Kidney epithelial cell (primary cell): ENCODE measurements at regions not wholly inside any gene's neighbourhood (a gene's known extent, or its start where the extent isn't known, plus 50 kb on each side); places are given as distances from the start of the nearest gene placed in this dataset.

ENCODE experiments used
- DNase-seq: peaks from one replicate; pipeline ENCODE4 v3.0.0-alpha.2; 2010; ENCODE audit warnings: low read depth
- H3K27me3 ChIP-seq: 2 replicates; pipeline ENCODE4 v1.6.0; 2011; ENCODE audit warnings: low read length; ENCODE audit not compliant: control insufficient read depth, insufficient read depth
- H3K36me3 ChIP-seq: 2 replicates; pipeline ENCODE4 v1.5.1; 2011; ENCODE audit warnings: low read length; ENCODE audit not compliant: control insufficient read depth, insufficient read depth
- H3K4me3 ChIP-seq: 2 replicates; pipeline ENCODE4 v1.5.1; 2011; ENCODE audit warnings: low read depth, mild to moderate bottlenecking, control low read depth, low read length
- TF ChIP-seq, protein P1 (sequence below): IDR thresholded peaks from 2 replicates; pipeline ENCODE4 v1.5.1; 2011; ENCODE audit warnings: mild to moderate bottlenecking, moderate library complexity, low read length, control low read depth, inconsistent platforms; ENCODE audit not compliant: insufficient read depth, poor library complexity, severe bottlenecking

DNA sequence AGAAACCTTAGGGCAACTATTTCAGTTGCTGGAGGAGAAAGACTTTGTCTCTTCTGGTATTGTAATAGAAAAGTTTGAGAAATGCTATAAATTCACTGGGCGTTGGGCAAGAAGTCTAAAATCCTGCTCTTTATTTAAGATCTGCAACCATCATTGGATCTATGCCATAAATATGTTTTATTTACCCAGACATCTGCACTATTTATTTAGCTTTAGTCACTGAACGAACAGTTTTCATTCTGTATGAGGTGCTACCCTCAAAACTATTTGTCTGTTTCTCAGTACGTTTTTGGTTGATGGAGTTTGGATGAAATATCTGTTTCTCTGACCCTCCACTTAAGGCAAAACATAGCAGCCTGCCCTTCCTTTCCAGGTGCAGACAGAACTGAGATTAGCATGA, 171.5 kb downstream of the SNX19 start:
- H3K36me3 ChIP-seq = no peaks in the 10 kb centered on the region
- TF ChIP-seq, protein P1, sequence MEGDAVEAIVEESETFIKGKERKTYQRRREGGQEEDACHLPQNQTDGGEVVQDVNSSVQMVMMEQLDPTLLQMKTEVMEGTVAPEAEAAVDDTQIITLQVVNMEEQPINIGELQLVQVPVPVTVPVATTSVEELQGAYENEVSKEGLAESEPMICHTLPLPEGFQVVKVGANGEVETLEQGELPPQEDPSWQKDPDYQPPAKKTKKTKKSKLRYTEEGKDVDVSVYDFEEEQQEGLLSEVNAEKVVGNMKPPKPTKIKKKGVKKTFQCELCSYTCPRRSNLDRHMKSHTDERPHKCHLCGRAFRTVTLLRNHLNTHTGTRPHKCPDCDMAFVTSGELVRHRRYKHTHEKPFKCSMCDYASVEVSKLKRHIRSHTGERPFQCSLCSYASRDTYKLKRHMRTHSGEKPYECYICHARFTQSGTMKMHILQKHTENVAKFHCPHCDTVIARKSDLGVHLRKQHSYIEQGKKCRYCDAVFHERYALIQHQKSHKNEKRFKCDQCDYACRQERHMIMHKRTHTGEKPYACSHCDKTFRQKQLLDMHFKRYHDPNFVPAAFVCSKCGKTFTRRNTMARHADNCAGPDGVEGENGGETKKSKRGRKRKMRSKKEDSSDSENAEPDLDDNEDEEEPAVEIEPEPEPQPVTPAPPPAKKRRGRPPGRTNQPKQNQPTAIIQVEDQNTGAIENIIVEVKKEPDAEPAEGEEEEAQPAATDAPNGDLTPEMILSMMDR = no peak
- no peak for DNase-seq
- H3K27me3 ChIP-seq = no peaks in the 10 kb centered on the region
- H3K4me3 ChIP-seq = no peak overlapping the region

DNA sequence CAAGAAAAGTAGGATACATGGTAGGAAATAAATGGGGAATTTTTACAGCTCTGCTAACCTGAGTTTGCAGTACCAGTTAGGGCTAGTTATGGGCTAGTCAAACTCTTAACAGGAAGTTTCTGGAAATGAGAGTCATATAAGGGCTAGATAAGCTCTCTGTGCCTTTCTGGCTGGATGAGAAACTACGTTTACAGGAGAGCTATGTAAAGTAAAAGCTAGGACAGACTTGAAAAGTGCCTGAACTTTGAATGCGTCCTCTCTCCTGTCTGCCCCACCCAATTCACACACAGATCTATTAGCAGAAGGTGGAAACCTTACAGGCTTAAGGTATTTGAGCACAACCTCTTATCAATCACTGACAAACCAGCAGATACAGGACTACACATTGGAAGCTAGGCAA, 167.1 kb downstream of the SNX19 start:
- Histone ChIP-seq H3K4me3 (no peak overlapping the region), H3K27me3 (no peaks in the 10 kb centered on the region), H3K36me3 (no peaks in the 10 kb centered on the region)
- DNase-seq = no peak
- TF ChIP-seq, protein P1 = no peak

DNA sequence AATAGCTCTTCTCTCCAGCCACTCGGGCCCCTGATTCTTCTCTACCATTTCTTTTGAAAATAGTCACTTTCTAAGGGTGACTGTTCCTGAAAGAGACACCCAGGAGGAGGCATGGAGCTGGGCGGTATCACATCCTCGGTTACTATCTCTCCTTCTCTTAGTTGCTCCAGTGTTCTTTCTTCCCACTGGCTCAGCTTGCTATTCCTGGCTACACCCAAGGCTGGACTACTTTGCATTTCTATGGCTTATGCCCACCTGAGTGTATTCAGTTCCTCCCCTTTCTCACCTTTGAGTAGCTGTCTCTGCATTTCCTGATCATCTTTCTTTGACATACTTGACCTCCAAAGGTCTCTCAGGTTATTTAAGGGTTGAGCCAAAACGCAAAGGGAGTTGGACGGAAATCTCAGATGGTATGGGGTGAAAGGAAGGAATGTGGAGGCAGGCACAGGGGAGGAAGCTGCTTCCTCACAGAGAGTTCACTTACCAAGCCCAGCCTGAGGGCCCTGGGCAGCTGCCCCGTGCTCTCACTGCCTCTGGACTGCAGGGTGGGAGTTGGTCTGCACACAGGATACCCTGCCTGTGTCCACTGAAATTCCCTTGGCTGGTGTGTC, 155.7 kb downstream of the SNX19 start:
- DNase-seq = no peak
- Histone ChIP-seq H3K27me3 (no peaks in the 10 kb centered on the region), H3K4me3 (no peak overlapping the region), H3K36me3 (no peaks in the 10 kb centered on the region)
- TF ChIP-seq, protein P1 = no peak

DNA sequence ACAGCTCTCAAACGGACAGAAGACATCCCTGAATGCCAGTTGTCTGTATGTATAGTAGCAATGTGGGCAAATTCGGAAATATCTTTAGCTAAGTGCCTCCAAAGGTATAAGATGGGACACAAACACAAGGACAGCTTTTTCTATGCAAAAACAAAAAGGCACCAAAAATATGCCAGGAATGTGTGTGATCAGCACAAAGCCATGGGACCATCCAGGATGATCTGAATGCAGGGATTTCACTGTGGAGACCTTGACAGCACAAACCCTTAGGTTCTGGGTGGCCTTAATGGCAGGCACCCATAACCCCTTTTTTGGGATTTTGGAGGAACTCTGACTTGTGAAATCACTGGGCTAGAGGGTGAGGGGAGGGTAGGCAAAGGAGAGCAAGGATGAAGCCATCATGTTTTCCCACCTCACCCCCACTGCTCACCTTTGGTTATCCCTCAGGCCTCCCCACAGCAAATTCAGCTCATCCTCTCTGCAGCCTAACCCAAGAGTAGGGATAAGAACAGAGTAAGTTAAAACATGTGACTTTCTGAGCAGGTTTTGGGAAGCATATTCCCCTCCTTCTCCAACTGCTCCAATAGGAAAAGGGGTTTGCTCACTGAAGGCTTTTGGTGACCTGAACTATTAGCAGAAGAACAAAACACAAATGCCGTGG, 154.6 kb downstream of the SNX19 start:
- DNase-seq = no peak
- Histone ChIP-seq H3K27me3 (no peaks in the 10 kb centered on the region), H3K36me3 (no peaks in the 10 kb centered on the region), H3K4me3 (no peak overlapping the region)
- TF ChIP-seq, protein P1 = no peak

DNA sequence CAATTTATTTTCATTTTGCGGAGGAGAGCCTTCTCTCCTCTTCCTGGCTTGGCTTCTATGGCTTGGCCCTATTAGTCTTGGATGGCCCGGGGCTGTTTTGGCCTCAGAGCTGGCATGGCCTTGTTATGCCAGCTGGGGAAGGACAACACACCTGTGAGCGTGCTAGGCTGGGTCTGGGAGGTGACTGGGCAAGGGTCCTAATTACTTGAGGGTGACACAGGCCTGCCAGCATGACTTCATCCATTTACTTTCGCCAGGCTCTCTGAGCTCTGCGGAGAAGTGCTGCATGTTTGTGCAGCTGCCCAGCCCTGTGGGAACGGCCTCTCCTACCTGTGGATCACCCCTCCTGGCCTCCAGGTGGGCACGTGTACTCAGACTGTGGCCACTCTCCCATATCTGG, 153.6 kb downstream of the SNX19 start:
- DNase-seq = no peak
- TF ChIP-seq, protein P1 = no peak
- H3K27me3 ChIP-seq = no peaks in the 10 kb centered on the region
- no peaks in the 10 kb centered on the region for H3K36me3 ChIP-seq
- H3K4me3 ChIP-seq = no peak overlapping the region
